Gastrocnemius medialis (tissue), 4 donors: ENCODE measurements at regions not wholly inside any gene's neighbourhood (a gene's known extent, or its start where the extent isn't known, plus 50 kb on each side); places are given as distances from the start of the nearest gene placed in this dataset.

ENCODE experiments used
- ATAC-seq, 2 donors: fragments of 150-250 bp; one replicate each; pipeline ENCODE4 v1.9.1; 2016
- DNase-seq, 2 donors: peaks; one replicate each; pipeline ENCODE4 v3.0.0-alpha.2; 2019
- H3K27ac ChIP-seq, 4 donors: fragments of 200-600 bp; sonication (generic); 1 replicate in 1 of 4; 2 replicates in 3 of 4; pipeline ENCODE4 v1.5.1; 2016 to 2018; ENCODE audit warnings: mild to moderate bottlenecking in 2 of 4, moderate library complexity in 1 of 4
- H3K27me3 ChIP-seq, 3 donors: fragments of 200-600 bp; sonication (generic) in 2 of 3; 1 replicate in 1 of 3; 2 replicates in 2 of 3; pipeline versions ENCODE4 v1.5.1 to v1.6.0; 2016 to 2019; ENCODE audit warnings: mild to moderate bottlenecking in 1 of 3, moderate library complexity in 1 of 3
- H3K36me3 ChIP-seq, 2 donors: fragments of 200-600 bp; sonication (generic) in 1 of 2; one replicate each; pipeline ENCODE4 v1.5.1; 2017 to 2018
- H3K4me1 ChIP-seq, 2 donors: fragments of 200-600 bp; sonication (generic) in 1 of 2; one replicate each; pipeline ENCODE4 v1.5.1; 2016 to 2017; ENCODE audit warnings: mild to moderate bottlenecking in 2 of 2
- H3K4me3 ChIP-seq, 4 donors: fragments of 200-600 bp; sonication (generic) in 3 of 4; 1 replicate in 1 of 4; 2 replicates in 3 of 4; pipeline ENCODE4 v1.5.1; 2016 to 2019; ENCODE audit warnings: mild to moderate bottlenecking in 2 of 4
- H3K9me3 ChIP-seq, 3 donors: fragments of 200-600 bp; sonication (generic) in 2 of 3; 1 replicate in 1 of 3; 2 replicates in 2 of 3; pipeline ENCODE4 v1.5.1; 2016 to 2019
- POLR2A ChIP-seq, 2 donors: fragments of 450-650 bp; IDR thresholded peaks; one replicate each; pipeline ENCODE4 v1.6.1; 2017; ENCODE audit warnings: antibody characterized with exemption in 2 of 2, mild to moderate bottlenecking in 2 of 2, moderate library complexity in 2 of 2
- in situ Hi-C, 4 donors: fragments of 200-750 bp; cut with MboI; loops; one replicate each; pipeline versions ENCODE4 v1.15.0 to v1.8.0; 2017; ENCODE audit warnings: low sequenced_read_pairs in 4 of 4
- intact Hi-C: fragments of 100-400 bp; cut with DNase I; formaldehyde crosslinking; loops from one replicate; pipeline ENCODE4 v1.15.1; 2023; ENCODE audit warnings: low total_unique reads
- TF ChIP-seq, protein P1 (sequence below), 5 experiments: fragments of 450-650 bp in 3 of 5; fragments of 200-600 bp in 2 of 5; sonication (generic) in 2 of 5; IDR thresholded peaks in 4 of 5; conservative IDR thresholded peaks in 1 of 5; 1 replicate in 4 of 5; 2 replicates in 1 of 5; pipeline ENCODE4 v1.5.1; 2016 to 2019; ENCODE audit warnings: antibody characterized with exemption in 5 of 5, mild to moderate bottlenecking in 3 of 5, moderate library complexity in 3 of 5

- no peak for DNase-seq
- TF ChIP-seq, protein P1, sequence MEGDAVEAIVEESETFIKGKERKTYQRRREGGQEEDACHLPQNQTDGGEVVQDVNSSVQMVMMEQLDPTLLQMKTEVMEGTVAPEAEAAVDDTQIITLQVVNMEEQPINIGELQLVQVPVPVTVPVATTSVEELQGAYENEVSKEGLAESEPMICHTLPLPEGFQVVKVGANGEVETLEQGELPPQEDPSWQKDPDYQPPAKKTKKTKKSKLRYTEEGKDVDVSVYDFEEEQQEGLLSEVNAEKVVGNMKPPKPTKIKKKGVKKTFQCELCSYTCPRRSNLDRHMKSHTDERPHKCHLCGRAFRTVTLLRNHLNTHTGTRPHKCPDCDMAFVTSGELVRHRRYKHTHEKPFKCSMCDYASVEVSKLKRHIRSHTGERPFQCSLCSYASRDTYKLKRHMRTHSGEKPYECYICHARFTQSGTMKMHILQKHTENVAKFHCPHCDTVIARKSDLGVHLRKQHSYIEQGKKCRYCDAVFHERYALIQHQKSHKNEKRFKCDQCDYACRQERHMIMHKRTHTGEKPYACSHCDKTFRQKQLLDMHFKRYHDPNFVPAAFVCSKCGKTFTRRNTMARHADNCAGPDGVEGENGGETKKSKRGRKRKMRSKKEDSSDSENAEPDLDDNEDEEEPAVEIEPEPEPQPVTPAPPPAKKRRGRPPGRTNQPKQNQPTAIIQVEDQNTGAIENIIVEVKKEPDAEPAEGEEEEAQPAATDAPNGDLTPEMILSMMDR (IDR thresholded peaks at IDR 0.05 in 4 of 5, conservative IDR thresholded peaks at IDR 0.05 in 1 of 5), result no peak
- no peak for TF ChIP-seq POLR2A (IDR thresholded peaks at IDR 0.05)
- H3K4me1 ChIP-seq, result no peaks in the 10 kb centered on the region
- H3K36me3 ChIP-seq, result no peaks in the 10 kb centered on the region
- no peaks in the 10 kb centered on the region for H3K27me3 ChIP-seq
- no peak overlapping the region for H3K27ac ChIP-seq
- ATAC-seq, result no peak
- H3K9me3 ChIP-seq, result no peaks in the 10 kb centered on the region
- in situ Hi-C loops, result no loop called here
- H3K4me3 ChIP-seq, result no peak overlapping the region
- intact Hi-C loops, result no loop called here
These were observed 138.2 kb upstream of the PLPPR1 start for GRCh38 chr9:100890321-100890720.

DNA sequence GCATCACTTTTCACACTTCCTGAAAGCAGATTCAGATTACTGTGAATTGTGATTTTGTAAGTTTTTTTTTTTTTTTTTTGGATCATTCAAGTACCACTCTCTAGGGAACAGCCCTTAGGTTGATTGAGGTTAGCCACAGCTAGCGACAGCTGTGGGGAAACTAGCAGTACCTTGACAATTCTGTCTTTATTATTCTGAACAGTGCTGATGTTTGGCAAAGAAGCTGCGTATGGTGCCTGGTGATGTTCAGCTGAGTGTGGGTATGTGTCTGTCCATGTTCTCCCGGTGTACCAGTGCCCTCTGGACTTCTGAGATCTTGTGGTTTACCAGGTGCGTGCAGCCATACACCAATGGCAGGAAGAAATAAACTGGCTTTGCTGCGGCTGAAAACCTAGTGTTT lies 117.3 kb upstream of the PLPPR1 start:
- no peaks in the 10 kb centered on the region for H3K27me3 ChIP-seq
- ATAC-seq, result no peak
- no peak for DNase-seq
- no peaks in the 10 kb centered on the region for H3K9me3 ChIP-seq
- TF ChIP-seq, protein P1 (IDR thresholded peaks at IDR 0.05 in 4 of 5, conservative IDR thresholded peaks at IDR 0.05 in 1 of 5), result no peak
- TF ChIP-seq POLR2A (IDR thresholded peaks at IDR 0.05), result no peak
- no peak overlapping the region for H3K4me3 ChIP-seq
- no peak overlapping the region for H3K27ac ChIP-seq
- intact Hi-C loops (no loop called here), in situ Hi-C loops (no loop called here)
- H3K4me1 ChIP-seq, result no peaks in the 10 kb centered on the region
- H3K36me3 ChIP-seq, result no peaks in the 10 kb centered on the region

- in situ Hi-C loops (no loop called here), intact Hi-C loops (no loop called here)
- no peaks in the 10 kb centered on the region for H3K36me3 ChIP-seq
- no peaks in the 10 kb centered on the region for H3K9me3 ChIP-seq
- H3K27me3 ChIP-seq, result no peaks in the 10 kb centered on the region
- ATAC-seq (no peak), DNase-seq (no peak)
- H3K4me3 ChIP-seq, result no peak overlapping the region
- H3K27ac ChIP-seq, result no peak overlapping the region
- no peak for TF ChIP-seq POLR2A (IDR thresholded peaks at IDR 0.05)
- TF ChIP-seq, protein P1 (IDR thresholded peaks at IDR 0.05 in 4 of 5, conservative IDR thresholded peaks at IDR 0.05 in 1 of 5), result no peak
- no peaks in the 10 kb centered on the region for H3K4me1 ChIP-seq
These were observed 115.3 kb upstream of the PLPPR1 start for GRCh38 chr9:100913257-100913656.

DNA sequence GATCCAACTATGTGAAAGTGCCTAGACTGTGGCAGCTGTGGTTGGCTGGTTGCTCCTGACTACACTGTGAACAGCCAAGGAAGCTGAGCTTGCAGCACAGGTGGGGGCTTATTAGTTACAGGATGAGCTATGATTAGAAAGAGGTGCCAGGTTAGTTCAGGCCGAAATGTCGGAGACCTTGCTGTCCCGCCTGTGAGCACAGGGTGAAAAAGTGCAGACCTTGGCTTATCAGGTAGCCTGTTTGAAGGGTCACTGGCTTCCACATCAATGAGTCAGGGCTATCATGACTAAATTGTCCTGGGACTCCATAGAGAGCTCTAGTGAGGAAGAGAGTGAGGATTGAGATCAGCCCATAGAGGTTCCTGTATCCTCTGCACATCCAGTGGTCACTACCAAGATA lies 114.3 kb upstream of the PLPPR1 start:
- no peak overlapping the region for H3K27ac ChIP-seq
- H3K4me1 ChIP-seq, result no peaks in the 10 kb centered on the region
- no peak for TF ChIP-seq POLR2A (IDR thresholded peaks at IDR 0.05)
- TF ChIP-seq, protein P1 (IDR thresholded peaks at IDR 0.05 in 4 of 5, conservative IDR thresholded peaks at IDR 0.05 in 1 of 5), result no peak
- H3K9me3 ChIP-seq, result no peaks in the 10 kb centered on the region
- ATAC-seq, result no peak
- in situ Hi-C loops, result no loop called here
- no peak overlapping the region for H3K4me3 ChIP-seq
- intact Hi-C loops, result no loop called here
- DNase-seq, result no peak
- no peaks in the 10 kb centered on the region for H3K27me3 ChIP-seq
- H3K36me3 ChIP-seq, result no peaks in the 10 kb centered on the region

DNA sequence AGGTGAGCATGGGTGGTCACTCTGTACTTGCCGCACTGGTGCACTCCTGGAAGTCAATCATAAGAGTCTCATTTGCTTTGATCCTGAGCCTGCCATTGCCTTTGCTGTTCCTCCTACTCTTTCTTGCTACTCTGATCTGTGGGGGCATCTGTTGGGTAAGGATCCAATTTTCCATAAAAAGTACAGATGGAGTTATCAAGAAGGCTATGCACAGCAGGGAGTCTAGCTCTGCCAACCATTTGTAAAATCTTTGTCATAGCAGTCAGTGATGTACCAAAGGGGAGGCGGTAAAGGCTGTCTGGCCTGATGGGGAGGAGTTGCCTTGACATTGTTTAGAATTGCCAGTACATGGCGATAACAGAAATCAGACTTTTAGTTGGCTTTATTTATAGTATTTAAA lies 109.0 kb upstream of the PLPPR1 start:
- intact Hi-C loops (no loop called here), in situ Hi-C loops (no loop called here)
- H3K4me3 ChIP-seq, result no peak overlapping the region
- TF ChIP-seq, protein P1 (IDR thresholded peaks at IDR 0.05 in 4 of 5, conservative IDR thresholded peaks at IDR 0.05 in 1 of 5), result no peak
- no peak for TF ChIP-seq POLR2A (IDR thresholded peaks at IDR 0.05)
- no peak overlapping the region for H3K27ac ChIP-seq
- no peaks in the 10 kb centered on the region for H3K36me3 ChIP-seq
- DNase-seq (no peak), ATAC-seq (no peak)
- H3K9me3 ChIP-seq, result no peaks in the 10 kb centered on the region
- no peaks in the 10 kb centered on the region for H3K4me1 ChIP-seq
- no peaks in the 10 kb centered on the region for H3K27me3 ChIP-seq
